Mesenteric fat pad (tissue), 1 donor: ENCODE measurements at regions not wholly inside any gene's neighbourhood (a gene's known extent, or its start where the extent isn't known, plus 50 kb on each side); places are given as distances from the start of the nearest gene placed in this dataset.

Experiments
- DNase-seq: peaks from one replicate; pipeline ENCODE4 v3.0.0-alpha.2; 2020; ENCODE audit warnings: low spot score
- donor health status: DM: yes; HTN: yes; CAD: no.

DNA sequence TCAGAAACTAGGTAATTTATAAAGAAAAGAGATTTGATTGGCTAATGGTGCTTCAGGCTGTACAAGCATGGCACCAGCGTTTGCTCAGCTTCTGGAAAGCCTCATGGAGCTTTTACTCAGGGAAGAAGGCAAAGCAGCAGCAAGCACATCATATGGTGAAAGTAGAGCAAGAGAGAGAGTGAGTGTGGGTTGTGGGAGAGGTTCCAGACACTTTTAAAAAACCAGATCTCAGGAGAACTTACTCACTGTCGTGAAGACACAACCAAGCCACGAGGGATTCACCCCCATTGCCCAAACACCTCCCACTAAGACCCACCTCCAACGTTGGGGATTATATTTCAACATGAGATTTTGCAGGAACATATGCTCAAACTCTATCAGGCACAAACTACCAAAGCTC, 554.6 kb upstream of the TNP1 start:
- no peak for DNase-seq

DNA sequence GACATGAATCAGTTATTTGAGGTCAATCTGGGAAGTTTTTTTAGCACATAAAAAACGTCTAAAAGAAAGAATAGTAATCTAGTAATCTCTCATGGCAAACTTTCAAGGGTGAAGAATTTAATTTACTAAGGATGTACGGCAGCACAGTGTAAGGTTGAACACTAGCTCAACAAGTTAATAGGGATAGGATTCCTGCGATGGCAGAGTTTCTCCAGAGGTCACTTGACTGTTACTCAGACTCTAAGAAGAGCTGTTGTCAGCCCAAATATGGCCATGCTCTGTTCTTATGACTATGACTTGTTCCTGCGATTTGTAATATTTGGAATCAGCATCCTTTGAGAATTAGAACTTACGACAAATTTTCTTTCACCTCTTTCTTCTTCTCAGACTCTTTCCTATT, 553.3 kb upstream of the TNP1 start:
- DNase-seq, result no peak

GRCh38 chr2:217412721-217413120, 552.9 kb upstream of the TNP1 start:
- no peak for DNase-seq

- DNase-seq, result no peak
These were observed 552.4 kb upstream of the TNP1 start for GRCh38 chr2:217412277-217412676.

DNA sequence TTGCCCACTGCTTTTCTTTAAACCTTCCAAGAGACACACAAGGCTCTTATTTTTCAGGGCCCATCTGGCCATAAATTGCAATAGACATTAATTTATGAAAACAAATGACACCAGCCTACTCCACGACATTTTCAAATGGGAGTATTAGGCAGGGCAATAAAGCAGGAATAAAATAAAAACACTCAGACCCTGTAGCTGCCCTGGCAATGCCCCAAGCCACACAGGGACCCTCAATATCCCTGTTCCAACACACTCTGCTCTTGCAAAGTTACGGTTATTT, 550.8 kb upstream of the TNP1 start:
- no peak for DNase-seq

- no peak for DNase-seq
These were observed 550.3 kb upstream of the TNP1 start for GRCh38 chr2:217409949-217410680.

- no peak for DNase-seq
These were observed 547.5 kb upstream of the TNP1 start for GRCh38 chr2:217407362-217407761.

DNA sequence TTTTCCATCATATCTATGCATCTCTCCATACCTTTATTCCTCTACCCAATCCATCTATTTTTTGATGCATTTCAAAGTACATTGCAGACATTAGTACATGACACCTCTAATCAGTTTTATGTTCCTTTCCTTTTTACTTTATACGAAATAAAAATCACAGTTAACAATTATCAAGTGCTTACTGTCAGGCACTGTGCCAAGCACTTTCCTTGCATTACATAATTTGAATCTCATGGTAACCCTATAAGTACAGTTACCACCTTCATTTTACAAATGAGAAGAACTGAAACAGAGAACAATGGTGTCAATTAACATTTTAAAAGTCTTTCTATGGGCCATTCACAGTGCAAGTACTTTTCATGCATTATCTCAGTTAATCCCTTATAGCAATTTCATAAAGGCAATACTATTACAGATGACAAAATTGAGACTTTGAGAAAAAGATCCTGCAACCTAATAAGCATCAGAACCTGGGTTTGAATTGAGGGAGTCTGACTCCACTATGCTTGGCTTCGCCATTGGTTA, 544.4 kb upstream of the TNP1 start:
- no peak for DNase-seq

DNA sequence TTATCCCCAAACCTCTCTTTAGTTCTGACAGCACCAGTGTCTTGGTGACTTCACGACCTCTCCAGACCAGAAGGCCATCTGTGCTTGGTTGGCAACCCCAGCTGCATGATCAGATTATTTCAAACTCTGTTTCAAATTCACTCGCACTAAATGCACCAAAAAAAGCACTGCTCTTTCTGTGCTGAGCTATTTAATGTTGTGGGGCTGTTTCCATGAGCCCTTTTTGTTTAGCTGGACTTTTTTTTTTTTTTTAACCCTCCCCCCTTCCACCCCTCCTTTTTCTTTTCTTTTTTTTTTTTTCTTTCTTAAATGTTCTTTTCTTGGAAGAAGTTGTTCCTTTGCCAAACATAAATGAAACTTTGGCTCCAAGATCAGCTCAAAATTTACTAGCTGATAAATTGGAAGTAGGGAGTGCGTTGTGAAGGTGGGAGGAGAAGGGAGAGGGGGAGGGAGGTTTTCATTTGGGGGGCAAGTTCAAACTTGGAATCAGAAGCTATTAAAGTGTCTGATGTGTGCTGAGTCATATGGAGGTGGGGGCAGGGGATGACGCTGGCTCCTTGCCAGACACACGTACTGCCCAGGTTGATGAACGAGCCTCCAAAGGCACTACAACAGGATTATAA, 543.0 kb upstream of the TNP1 start:
- DNase-seq, result no peak

DNA sequence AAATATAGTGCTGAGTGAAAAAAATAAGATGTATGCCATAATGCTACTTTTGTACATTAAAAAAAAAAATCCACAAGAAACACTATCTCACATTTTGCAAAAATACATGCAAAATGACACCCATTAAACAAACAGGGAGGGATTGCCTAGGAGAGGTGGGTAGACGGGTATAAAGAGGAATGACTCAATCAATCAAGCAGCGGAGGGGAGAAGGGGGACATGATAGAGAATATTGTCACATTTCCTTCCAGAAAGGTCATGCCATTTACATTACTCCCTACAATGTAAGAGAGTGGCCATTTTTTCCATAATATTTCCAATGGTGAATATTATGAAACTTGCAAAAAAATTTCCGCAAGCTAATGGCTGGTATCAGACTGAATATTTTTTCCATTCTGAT, 542.3 kb upstream of the TNP1 start:
- no peak for DNase-seq

GRCh38 chr2:217399291-217399690, 539.4 kb upstream of the TNP1 start:
- no peak for DNase-seq

GRCh38 chr2:217398860-217399259, 539.0 kb upstream of the TNP1 start:
- DNase-seq, result no peak

- DNase-seq, result no peak
These were observed 538.2 kb upstream of the TNP1 start for GRCh38 chr2:217398101-217398500.

GRCh38 chr2:217396586-217396985, 536.7 kb upstream of the TNP1 start:
- DNase-seq, result no peak

GRCh38 chr2:217396165-217396564, 536.3 kb upstream of the TNP1 start:
- DNase-seq, result no peak

GRCh38 chr2:217394510-217395351, 534.9 kb upstream of the TNP1 start:
- no peak for DNase-seq

- DNase-seq, result no peak
These were observed 533.7 kb upstream of the TNP1 start for GRCh38 chr2:217393585-217394032.

DNA sequence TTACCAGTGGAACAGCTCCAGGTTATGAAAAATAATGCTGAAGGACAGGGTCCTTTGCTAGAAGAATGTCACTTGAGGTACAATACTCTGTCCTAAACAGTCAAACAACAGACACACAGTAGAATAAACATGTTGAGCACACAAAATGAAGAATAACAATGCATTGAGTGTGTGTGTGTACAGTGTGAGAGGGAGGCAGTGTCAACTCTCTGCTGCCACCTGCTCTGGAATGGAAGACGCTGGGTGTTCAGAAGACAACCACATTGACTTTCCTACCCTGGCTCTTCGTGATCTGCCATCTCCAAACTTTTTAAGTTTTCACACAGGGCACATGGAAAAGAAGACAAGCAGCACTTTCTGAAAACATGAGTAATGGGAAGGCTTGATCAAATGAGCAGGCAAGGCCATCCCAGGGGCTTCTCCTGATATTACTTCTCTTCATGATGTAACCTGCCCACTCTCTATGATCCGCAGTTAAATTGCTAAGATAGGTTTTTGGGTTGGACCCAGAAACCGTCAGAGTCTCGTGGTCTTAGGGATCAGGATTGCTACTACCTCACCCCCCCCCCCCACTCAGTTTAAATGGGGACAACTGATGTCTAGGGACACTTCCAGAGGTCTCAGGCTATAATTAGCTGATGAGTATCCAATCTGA, 533.2 kb upstream of the TNP1 start:
- no peak for DNase-seq

GRCh38 chr2:217387776-217388387, 528.0 kb upstream of the TNP1 start:
- DNase-seq, result no peak

DNA sequence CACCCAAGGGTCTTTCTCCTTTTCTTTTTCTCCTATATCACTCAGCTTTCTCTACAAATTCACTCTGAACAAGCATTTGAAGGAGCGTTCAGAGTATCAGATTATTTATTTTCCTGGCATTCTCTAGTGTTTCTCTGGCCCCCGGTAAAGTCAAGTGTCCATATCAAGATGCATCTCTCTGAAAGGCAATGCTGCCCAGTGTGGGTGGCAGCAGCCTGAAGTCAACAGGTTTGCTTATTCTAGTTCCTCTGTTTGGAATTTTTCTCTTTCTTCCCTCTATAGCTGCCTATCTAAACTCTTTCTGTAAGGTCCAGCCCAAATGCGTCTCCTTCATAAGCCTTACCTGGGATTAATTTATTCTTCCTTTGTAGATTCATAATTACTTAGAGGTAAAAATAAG, 526.2 kb upstream of the TNP1 start:
- no peak for DNase-seq

- DNase-seq, result no peak
These were observed 523.8 kb upstream of the TNP1 start for GRCh38 chr2:217383620-217384019.
